ENCODE measurements at regions not wholly inside any gene's neighbourhood (a gene's known extent, or its start where the extent isn't known, plus 50 kb on each side); places are given as distances from the start of the nearest gene placed in this dataset.

DNA sequence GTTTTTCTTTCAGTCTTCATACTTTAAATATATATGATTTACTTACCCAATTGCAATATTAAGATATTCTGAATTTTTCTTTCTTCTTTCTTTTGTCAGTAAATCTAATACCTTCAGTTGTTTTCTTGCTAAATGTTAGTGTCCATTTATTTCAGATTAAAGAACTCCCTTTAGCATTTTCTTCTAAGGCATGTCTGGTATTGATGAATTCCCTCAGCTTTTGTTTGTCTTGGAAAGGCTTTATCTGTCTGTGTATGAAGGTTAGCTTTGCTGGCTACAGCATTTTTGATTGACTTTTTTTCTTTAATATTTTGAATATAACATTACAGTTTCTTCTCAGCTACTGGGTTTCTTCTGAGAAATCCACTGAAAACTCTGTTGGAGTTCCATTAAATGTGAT is 64.0 kb upstream of the PLSCR4 start:
- H3K9ac ChIP-seq (ENCODE audit: low read length) = peak overlapping the region; percentile 63
- H2BK120ac ChIP-seq (ENCODE audit: low read depth, low read length) = no peak overlapping the region
- H3K14ac ChIP-seq (ENCODE audit: low read length in 2 of 2) = no peak overlapping the region
- H2BK12ac ChIP-seq (ENCODE audit: low read length in 2 of 2) = no peak overlapping the region
- no peak overlapping the region for H2BK15ac ChIP-seq (ENCODE audit: low read depth, poor library complexity, severe bottlenecking)
- no peak overlapping the region for H4K8ac ChIP-seq (ENCODE audit: low read length)
- H3K4ac ChIP-seq (ENCODE audit: low read depth in 1 of 2, low read length in 2 of 2) = no peak overlapping the region
- H3K23ac ChIP-seq (ENCODE audit: low read length in 2 of 2) = no peak overlapping the region
- DNase-seq = no peak
- H3K27me3 ChIP-seq (ENCODE audit: control insufficient read depth in 1 of 2, insufficient read depth in 1 of 2, low read length in 2 of 2) = no peaks in the 10 kb centered on the region
- H3K27ac ChIP-seq (ENCODE audit: low read length, poor library complexity, severe bottlenecking) = no peak overlapping the region
- peaks cover 6% of the 10 kb centered on the region for H3K9me3 ChIP-seq (ENCODE audit: control insufficient read depth, low read length)
- no peak overlapping the region for H2BK5ac ChIP-seq (ENCODE audit: low read depth, low read length, poor library complexity, severe bottlenecking)
- H3K18ac ChIP-seq (ENCODE audit: low read depth in 1 of 2, low read length in 2 of 2) = no peak overlapping the region
- no peak overlapping the region for H4K91ac ChIP-seq (ENCODE audit: low read length)
- no peaks in the 10 kb centered on the region for H3K79me1 ChIP-seq (replicated peaks; ENCODE audit: low read length, poor library complexity, severe bottlenecking)
- H3K4me3 ChIP-seq (ENCODE audit: insufficient read depth in 1 of 2, low read depth in 1 of 2, low read length in 2 of 2) = no peak overlapping the region
- H2AFZ ChIP-seq (ENCODE audit: low read depth, low read length) = no peak overlapping the region
- H2AK5ac ChIP-seq (ENCODE audit: low read length, severe bottlenecking) = no peak overlapping the region
- H3K4me1 ChIP-seq (ENCODE audit: control insufficient read depth, insufficient read depth, low read depth, low read length) = no peaks in the 10 kb centered on the region
- H3K4me2 ChIP-seq (ENCODE audit: low read length, poor library complexity, severe bottlenecking) = no peak overlapping the region
- H3K36me3 ChIP-seq (ENCODE audit: control insufficient read depth in 1 of 2, insufficient read depth in 2 of 2, low read depth in 1 of 2, low read length in 2 of 2) = no peaks in the 10 kb centered on the region

DNA sequence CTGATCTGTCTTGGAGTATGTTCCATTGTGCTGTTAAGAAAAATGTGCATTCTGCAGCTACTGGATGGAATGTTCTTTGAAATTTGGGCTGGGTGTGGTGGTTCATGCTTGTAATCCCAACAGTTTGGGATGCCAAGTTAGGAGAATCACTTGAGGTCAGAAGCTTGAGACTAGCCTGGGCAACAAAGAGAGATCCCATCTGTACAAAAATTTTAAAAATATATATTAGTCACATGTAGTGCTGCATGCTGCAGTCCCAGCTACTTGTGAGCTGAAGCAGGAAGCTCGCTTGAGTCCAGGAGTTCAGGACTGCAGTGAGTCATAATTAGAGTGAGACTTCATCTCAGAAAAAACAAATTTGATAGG is 62.8 kb upstream of the PLSCR4 start:
- Histone ChIP-seq H3K18ac (ENCODE audit: low read depth in 1 of 2, low read length in 2 of 2) (no peak overlapping the region), H4K91ac (ENCODE audit: low read length) (no peak overlapping the region), H3K79me1 (replicated peaks; ENCODE audit: low read length, poor library complexity, severe bottlenecking) (no peaks in the 10 kb centered on the region), H4K8ac (ENCODE audit: low read length) (no peak overlapping the region), H3K4me1 (ENCODE audit: control insufficient read depth, insufficient read depth, low read depth, low read length) (no peaks in the 10 kb centered on the region), H3K14ac (ENCODE audit: low read length in 2 of 2) (no peak overlapping the region), H2BK120ac (ENCODE audit: low read depth, low read length) (no peak overlapping the region), H2BK12ac (ENCODE audit: low read length in 2 of 2) (no peak overlapping the region), H2AK5ac (ENCODE audit: low read length, severe bottlenecking) (no peak overlapping the region), H3K4ac (ENCODE audit: low read depth in 1 of 2, low read length in 2 of 2) (no peak overlapping the region), H2BK15ac (ENCODE audit: low read depth, poor library complexity, severe bottlenecking) (no peak overlapping the region), H2BK5ac (ENCODE audit: low read depth, low read length, poor library complexity, severe bottlenecking) (no peak overlapping the region), H3K27me3 (ENCODE audit: control insufficient read depth in 1 of 2, insufficient read depth in 1 of 2, low read length in 2 of 2) (no peaks in the 10 kb centered on the region), H3K4me3 (ENCODE audit: insufficient read depth in 1 of 2, low read depth in 1 of 2, low read length in 2 of 2) (no peak overlapping the region), H2AFZ (ENCODE audit: low read depth, low read length) (no peak overlapping the region), H3K9ac (ENCODE audit: low read length) (peak overlapping the region; percentile 63), H3K27ac (ENCODE audit: low read length, poor library complexity, severe bottlenecking) (peak overlapping the region; percentile 32), H3K9me3 (ENCODE audit: control insufficient read depth, low read length) (peaks cover 6% of the 10 kb centered on the region), H3K4me2 (ENCODE audit: low read length, poor library complexity, severe bottlenecking) (no peak overlapping the region), H3K36me3 (ENCODE audit: control insufficient read depth in 1 of 2, insufficient read depth in 2 of 2, low read depth in 1 of 2, low read length in 2 of 2) (no peaks in the 10 kb centered on the region), H3K23ac (ENCODE audit: low read length in 2 of 2) (no peak overlapping the region)
- DNase-seq = peak; percentile 52
- WGBS = 50% methylated on average over 1 of the region's 1 CpG

DNA sequence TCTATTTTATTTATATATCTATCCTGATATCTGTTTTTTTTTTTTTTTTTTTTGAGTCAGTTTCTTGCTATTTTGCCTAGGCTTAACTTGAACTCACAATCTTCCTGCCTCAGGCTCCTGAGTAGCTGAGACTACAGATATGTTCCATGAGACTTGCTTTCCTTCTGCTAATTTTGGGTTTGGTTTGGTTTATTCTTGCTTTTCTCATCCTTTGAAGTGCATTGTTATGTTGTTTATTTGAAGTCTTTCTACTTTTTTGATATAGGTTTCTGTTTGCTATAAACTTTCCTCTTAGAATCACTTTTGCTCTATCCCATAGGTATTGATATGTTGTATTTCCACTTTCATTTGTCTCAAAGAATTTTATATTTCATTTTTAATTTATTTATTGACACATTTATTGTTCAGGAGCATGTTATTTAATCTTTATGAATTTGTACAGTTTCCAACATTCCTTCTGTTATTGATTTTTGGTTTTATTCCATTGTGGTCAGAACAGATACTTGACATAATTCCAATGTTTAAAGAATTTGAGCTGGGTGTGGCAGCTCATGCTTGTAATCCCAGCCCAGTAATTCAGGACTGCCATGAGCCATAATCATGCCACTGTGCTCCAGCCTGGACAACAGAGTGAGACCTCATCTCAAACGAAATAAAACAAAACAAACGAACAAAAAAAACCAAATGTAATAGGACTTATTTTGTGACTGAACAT is 62.3 kb upstream of the PLSCR4 start:
- no peak overlapping the region for H4K91ac ChIP-seq (ENCODE audit: low read length)

DNA sequence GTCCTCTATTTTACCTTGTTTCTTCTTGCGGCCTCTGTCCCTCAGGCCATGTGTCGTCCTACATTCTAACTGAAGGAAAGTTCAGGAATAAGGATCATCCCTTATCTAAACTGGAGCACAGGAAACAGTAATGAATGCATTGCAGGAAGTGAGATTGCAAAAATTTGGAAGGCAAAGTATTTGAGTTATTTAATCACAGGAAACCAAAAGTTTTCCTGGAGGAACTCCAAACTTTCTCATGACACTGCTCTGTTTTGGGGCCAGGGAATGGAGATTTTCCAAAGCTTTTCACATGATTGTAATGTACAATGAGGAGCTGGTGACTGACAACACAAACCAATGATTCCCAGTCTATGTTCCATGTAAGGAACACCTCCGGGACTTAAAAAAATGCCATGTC is 57.8 kb upstream of the PLSCR4 start:
- Histone ChIP-seq H3K27ac (ENCODE audit: low read length, poor library complexity, severe bottlenecking) (no peak overlapping the region), H2BK5ac (ENCODE audit: low read depth, low read length, poor library complexity, severe bottlenecking) (no peak overlapping the region), H2BK12ac (ENCODE audit: low read length in 2 of 2) (no peak overlapping the region), H3K27me3 (ENCODE audit: control insufficient read depth in 1 of 2, insufficient read depth in 1 of 2, low read length in 2 of 2) (no peaks in the 10 kb centered on the region), H3K36me3 (ENCODE audit: control insufficient read depth in 1 of 2, insufficient read depth in 2 of 2, low read depth in 1 of 2, low read length in 2 of 2) (no peaks in the 10 kb centered on the region), H4K8ac (ENCODE audit: low read length) (no peak overlapping the region), H3K9ac (ENCODE audit: low read length) (peak overlapping the region; percentile 82), H3K18ac (ENCODE audit: low read depth in 1 of 2, low read length in 2 of 2) (peak overlapping the region in 1 of 2 experiments; percentile 21), H2BK120ac (ENCODE audit: low read depth, low read length) (no peak overlapping the region), H3K9me3 (ENCODE audit: control insufficient read depth, low read length) (peaks cover 6% of the 10 kb centered on the region), H3K23ac (ENCODE audit: low read length in 2 of 2) (no peak overlapping the region), H3K4me1 (ENCODE audit: control insufficient read depth, insufficient read depth, low read depth, low read length) (no peaks in the 10 kb centered on the region), H3K79me1 (replicated peaks; ENCODE audit: low read length, poor library complexity, severe bottlenecking) (no peaks in the 10 kb centered on the region), H2BK15ac (ENCODE audit: low read depth, poor library complexity, severe bottlenecking) (no peak overlapping the region), H2AFZ (ENCODE audit: low read depth, low read length) (no peak overlapping the region), H3K4me3 (ENCODE audit: insufficient read depth in 1 of 2, low read depth in 1 of 2, low read length in 2 of 2) (peak overlapping the region in 1 of 2 experiments; percentile 67), H3K4ac (ENCODE audit: low read depth in 1 of 2, low read length in 2 of 2) (no peak overlapping the region), H2AK5ac (ENCODE audit: low read length, severe bottlenecking) (no peak overlapping the region), H3K4me2 (ENCODE audit: low read length, poor library complexity, severe bottlenecking) (no peak overlapping the region), H3K14ac (ENCODE audit: low read length in 2 of 2) (no peak overlapping the region), H4K91ac (ENCODE audit: low read length) (no peak overlapping the region)
- 100% methylated on average over 1 of the region's 3 CpGs for WGBS
- DNase-seq = peak; percentile 35

More for the DNA sequence above, 62.3 kb upstream of the PLSCR4 start:
- WGBS = 91% methylated on average over 1 of the region's 2 CpGs
- no peak overlapping the region for H3K4me3 ChIP-seq (ENCODE audit: insufficient read depth in 1 of 2, low read depth in 1 of 2, low read length in 2 of 2)
- no peak overlapping the region for H2AK5ac ChIP-seq (ENCODE audit: low read length, severe bottlenecking)
- no peak overlapping the region for H3K14ac ChIP-seq (ENCODE audit: low read length in 2 of 2)
- no peak overlapping the region for H3K4ac ChIP-seq (ENCODE audit: low read depth in 1 of 2, low read length in 2 of 2)
- H3K4me2 ChIP-seq (ENCODE audit: low read length, poor library complexity, severe bottlenecking) = no peak overlapping the region
- H3K79me1 ChIP-seq (replicated peaks; ENCODE audit: low read length, poor library complexity, severe bottlenecking) = no peaks in the 10 kb centered on the region
- H4K8ac ChIP-seq (ENCODE audit: low read length) = no peak overlapping the region
- H3K27me3 ChIP-seq (ENCODE audit: control insufficient read depth in 1 of 2, insufficient read depth in 1 of 2, low read length in 2 of 2) = no peaks in the 10 kb centered on the region
- peak; percentile 3 for DNase-seq
- H3K27ac ChIP-seq (ENCODE audit: low read length, poor library complexity, severe bottlenecking) = peak overlapping the region; percentile 32
- no peaks in the 10 kb centered on the region for H3K4me1 ChIP-seq (ENCODE audit: control insufficient read depth, insufficient read depth, low read depth, low read length)
- H3K9ac ChIP-seq (ENCODE audit: low read length) = peak overlapping the region; percentile 63
- no peak overlapping the region for H3K23ac ChIP-seq (ENCODE audit: low read length in 2 of 2)
- no peak overlapping the region for H2AFZ ChIP-seq (ENCODE audit: low read depth, low read length)
- no peaks in the 10 kb centered on the region for H3K36me3 ChIP-seq (ENCODE audit: control insufficient read depth in 1 of 2, insufficient read depth in 2 of 2, low read depth in 1 of 2, low read length in 2 of 2)
- H2BK12ac ChIP-seq (ENCODE audit: low read length in 2 of 2) = no peak overlapping the region
- no peak overlapping the region for H2BK5ac ChIP-seq (ENCODE audit: low read depth, low read length, poor library complexity, severe bottlenecking)
- H2BK120ac ChIP-seq (ENCODE audit: low read depth, low read length) = no peak overlapping the region
- no peak overlapping the region for H2BK15ac ChIP-seq (ENCODE audit: low read depth, poor library complexity, severe bottlenecking)
- peaks cover 6% of the 10 kb centered on the region for H3K9me3 ChIP-seq (ENCODE audit: control insufficient read depth, low read length)
- no peak overlapping the region for H3K18ac ChIP-seq (ENCODE audit: low read depth in 1 of 2, low read length in 2 of 2)

Measured in mesenchymal stem cell (in vitro differentiated cells and primary cell).